GM20000 (cell line): ENCODE measurements at regions not wholly inside any gene's neighbourhood (a gene's known extent, or its start where the extent isn't known, plus 50 kb on each side); places are given as distances from the start of the nearest gene placed in this dataset.

Experiments used
- DNase-seq: peaks from one replicate; pipeline ENCODE4 v3.0.0; 2012; ENCODE audit warnings: low spot score
- TF ChIP-seq, protein P1 (sequence below): IDR thresholded peaks from 2 replicates; pipeline ENCODE4 v1.5.1; 2012; ENCODE audit warnings: mild to moderate bottlenecking, control low read depth; ENCODE audit errors: extremely low read depth, missing control alignments

DNA sequence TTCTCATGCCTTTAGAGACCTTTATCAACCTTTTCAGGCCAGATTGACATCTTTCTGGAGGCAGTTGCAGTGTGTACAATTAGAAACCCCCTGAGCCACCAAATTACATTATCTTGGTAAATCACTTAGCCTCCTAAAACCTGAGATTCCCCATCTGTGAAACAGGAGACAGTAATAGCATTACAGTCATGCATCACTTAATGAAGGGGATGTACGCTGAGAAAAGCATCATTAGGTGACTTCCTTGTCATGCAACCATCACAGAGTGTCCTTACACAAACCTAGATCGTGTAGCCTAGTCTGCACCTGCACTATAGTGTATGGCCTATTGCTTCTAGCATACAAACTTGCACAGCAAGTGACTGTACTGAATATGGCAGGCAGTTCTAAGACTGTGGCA lies 400.8 kb upstream of the CNTN3 start:
- no peak for DNase-seq
- TF ChIP-seq, protein P1, sequence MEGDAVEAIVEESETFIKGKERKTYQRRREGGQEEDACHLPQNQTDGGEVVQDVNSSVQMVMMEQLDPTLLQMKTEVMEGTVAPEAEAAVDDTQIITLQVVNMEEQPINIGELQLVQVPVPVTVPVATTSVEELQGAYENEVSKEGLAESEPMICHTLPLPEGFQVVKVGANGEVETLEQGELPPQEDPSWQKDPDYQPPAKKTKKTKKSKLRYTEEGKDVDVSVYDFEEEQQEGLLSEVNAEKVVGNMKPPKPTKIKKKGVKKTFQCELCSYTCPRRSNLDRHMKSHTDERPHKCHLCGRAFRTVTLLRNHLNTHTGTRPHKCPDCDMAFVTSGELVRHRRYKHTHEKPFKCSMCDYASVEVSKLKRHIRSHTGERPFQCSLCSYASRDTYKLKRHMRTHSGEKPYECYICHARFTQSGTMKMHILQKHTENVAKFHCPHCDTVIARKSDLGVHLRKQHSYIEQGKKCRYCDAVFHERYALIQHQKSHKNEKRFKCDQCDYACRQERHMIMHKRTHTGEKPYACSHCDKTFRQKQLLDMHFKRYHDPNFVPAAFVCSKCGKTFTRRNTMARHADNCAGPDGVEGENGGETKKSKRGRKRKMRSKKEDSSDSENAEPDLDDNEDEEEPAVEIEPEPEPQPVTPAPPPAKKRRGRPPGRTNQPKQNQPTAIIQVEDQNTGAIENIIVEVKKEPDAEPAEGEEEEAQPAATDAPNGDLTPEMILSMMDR = no peak

DNA sequence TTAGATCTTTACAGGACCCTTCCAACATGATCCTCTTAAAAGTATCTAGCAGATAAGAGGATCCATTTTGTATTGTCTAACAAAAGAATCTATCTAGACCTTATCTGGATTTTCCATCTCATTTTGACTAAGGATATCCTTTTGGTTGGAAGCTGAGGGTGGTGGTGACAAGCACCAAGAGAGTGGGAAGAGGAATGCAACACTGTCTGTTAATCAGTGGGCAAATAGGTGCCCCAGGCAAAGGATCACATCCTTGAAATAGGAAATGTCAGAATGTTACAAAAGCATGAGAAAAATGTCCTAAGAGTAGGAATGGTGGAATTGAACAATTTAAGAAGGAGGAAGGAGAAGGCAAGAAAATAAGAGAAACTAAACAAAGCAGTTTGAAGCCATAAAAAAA lies 420.7 kb upstream of the CNTN3 start:
- TF ChIP-seq, protein P1 = no peak
- no peak for DNase-seq

DNA sequence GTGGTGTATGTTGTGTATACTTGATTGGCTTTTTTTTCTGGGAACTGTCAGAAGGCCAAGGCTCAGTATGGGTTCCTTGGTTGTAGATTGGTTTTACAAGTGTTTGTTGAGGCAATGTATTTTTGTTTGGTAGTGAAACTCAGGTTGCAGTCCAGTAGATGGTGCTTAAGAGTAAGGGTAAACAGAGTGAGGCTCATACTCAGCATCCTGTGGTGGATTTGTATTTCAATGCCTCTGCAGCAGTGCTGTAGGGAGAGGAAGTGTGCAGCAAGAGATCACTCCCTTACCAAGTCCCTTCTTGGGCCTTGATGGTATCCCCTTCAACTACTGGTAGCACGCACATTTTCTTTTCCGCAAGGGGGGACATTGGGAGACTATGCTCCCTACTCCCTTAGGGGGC lies 428.5 kb upstream of the CNTN3 start:
- TF ChIP-seq, protein P1 = no peak
- DNase-seq = no peak

DNA sequence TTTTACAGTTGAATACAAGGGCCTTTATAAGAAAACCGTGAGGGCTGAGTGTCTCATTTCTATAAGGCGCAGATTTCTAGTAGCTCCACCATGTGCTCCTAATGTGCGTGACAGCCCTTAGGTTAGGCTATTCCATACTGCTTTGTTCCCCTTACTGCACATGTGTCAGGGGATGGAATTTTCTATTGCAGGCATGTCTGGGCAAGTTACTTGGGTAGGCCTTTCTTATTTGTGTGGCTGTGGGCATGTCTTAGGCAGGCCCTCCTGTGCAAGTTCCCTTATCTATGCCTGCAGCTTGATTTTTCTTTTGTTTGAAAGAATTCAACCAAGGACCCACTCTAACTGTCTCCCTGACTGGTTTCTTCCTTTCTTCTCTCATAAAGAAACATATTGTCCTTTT lies 434.2 kb upstream of the CNTN3 start:
- no peak for DNase-seq
- TF ChIP-seq, protein P1 = no peak

DNA sequence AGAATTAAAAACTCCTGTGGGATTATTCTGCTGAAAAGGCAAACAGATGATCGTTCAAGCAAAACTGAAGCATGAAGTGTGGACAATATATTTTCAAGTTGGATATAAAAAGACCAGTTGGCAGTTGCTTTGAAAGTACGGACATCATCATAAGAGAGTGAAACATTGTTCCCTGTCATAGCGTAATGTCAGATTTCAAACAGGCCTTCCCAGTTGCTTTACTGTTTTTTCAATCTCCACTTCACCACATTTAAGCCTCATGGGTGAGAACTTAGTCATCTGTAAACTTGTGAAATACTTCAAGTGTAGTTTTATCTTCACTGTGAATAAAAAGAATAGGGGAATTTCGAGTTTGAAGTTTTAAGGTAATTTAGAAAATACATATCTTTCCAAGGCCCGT lies 435.1 kb upstream of the CNTN3 start:
- TF ChIP-seq, protein P1 = no peak

DNA sequence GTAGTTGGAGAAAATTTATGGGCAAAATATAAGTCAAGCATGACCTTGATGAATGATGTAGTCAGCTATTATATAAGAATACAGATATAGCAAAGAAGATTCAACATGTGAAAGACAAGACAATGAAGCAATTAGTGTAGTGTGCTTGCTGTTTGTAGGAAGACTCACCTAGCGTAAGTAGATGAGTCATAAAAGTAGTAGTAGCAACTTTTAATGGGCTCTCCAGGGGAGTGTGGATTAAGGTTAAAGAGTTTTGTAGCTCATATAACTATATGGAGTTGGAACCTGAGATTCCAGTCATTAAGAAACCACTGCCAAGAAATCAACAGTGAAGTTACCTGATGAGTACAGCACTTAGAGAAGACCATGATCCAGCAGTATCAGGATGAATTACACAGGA lies 444.7 kb upstream of the CNTN3 start:
- DNase-seq = no peak
- TF ChIP-seq, protein P1 = no peak

More for the DNA sequence above, 435.1 kb upstream of the CNTN3 start:
- DNase-seq = no peak

DNA sequence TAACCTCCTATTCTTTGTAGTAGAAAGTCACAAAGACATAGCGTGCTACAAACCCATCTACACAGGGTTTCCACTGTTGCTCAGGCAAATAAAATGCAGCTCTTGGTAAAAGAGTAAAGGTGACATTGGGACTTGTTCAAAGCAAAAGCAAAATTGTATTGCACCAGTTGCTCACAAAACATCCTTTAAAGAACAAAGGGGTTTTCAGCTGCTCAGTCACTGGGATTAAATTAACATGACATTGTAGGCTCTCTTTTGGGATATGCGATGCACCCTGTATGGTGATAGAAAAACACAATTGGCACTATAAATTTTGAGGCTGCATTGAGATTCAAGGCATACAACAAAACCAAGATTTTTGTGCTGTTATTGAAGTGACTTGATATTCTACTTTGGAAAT lies 447.3 kb upstream of the CNTN3 start:
- TF ChIP-seq, protein P1 = no peak
- DNase-seq = no peak

DNA sequence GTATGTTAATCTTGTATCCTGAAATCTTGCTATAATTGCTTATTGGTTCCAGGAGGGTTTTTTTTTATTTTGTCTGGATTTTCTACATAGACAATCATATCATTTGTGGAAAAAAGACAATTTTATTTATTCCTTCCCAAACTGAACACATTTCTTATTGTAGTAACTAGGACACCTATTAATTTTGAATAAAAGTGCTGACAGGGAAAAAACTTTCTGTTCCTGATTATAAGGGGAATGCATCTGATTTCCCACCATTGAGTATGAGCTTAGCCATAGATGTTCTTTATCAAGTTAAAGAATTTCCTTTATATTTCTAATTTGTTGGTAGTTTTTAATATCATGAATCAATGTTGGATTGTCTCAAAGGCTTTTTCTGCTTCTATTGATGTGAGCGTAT lies 460.7 kb upstream of the CNTN3 start:
- TF ChIP-seq, protein P1 = no peak
- no peak for DNase-seq
